Jurkat, Clone E6-1 (cell line): ENCODE measurements at regions not wholly inside any gene's neighbourhood (a gene's known extent, or its start where the extent isn't known, plus 50 kb on each side); places are given as distances from the start of the nearest gene placed in this dataset.

Source experiments
- DNase-seq: peaks from one replicate; pipeline ENCODE4 v3.0.0-alpha.2; 2011; ENCODE audit warnings: low read depth, low spot score
- H3K4me3 ChIP-seq: 2 replicates; pipeline ENCODE4 v1.5.1; 2011; ENCODE audit warnings: mild to moderate bottlenecking, low read length, control low read depth, moderate library complexity

DNA sequence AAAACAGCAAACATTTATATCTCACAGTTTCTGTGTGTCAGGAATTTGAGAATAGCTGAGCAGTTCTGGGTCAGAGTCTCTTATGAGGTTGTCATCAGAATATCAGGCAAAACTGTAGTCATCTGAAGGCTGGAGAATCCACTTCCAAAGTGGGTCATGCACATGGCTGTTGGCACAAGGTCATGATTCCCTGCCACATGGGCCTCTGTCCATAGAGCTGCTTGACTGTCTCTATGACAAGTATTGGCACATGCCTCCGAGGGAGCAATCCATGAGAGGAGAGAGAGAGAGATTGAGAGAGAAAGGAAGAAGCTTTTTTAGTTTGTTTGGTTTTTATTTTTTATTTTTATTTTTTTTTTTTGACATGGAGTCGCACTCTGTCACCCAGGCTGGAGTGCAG is 101.8 kb upstream of the DDX18 start:
- H3K4me3 ChIP-seq: no peak overlapping the region
- DNase-seq: no peak

DNA sequence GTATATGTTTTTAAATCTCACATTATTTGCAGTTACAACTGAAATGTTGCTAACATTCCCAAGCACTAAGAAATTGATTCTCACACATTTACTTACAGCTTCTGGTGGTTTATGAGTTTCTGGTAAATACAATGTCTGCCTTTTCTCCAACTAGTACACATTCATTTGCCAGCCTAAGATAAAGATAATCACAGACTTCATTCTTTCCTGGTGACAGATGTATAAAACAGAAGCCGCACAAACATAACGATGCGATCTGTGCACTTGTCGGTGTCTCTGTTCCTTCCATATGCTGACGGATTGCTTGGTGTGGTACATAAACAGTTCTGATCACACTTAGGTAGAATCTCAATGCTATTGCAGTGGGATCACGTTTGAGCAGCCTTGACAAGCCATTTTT is 100.4 kb upstream of the DDX18 start:
- no peak overlapping the region for H3K4me3 ChIP-seq
- DNase-seq: no peak

DNA sequence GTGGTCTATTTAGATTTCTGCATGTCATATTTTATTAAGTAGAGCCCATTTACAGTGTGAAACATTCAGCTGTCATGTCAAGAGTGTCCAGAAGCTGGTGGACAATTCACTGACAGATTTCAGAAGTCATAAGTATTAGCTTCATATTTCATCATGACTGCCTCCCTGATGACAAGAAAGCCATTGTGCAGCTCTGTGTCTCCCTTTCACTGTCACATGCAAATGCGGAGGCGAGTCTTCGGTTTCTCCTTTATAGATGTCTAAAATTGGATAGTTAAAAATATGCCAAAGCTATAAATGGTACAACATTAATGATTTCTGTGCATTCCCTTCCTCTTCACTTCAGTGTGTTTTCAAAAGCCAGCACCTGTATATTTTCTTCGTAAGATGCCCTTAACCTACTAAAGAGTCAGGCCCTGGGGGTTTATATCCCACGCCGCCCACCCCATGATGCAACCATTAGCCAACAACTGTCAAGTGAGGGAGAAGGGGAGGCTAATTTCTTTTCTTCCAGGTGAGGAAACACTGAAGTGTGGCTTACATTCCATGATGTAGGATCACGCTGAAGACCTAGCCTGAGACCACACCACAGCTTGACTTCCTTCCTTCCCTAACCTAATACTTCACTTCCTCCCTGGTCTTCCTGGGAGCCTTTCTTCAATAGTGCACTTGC is 99.6 kb upstream of the DDX18 start:
- no peak overlapping the region for H3K4me3 ChIP-seq
- DNase-seq: no peak

DNA sequence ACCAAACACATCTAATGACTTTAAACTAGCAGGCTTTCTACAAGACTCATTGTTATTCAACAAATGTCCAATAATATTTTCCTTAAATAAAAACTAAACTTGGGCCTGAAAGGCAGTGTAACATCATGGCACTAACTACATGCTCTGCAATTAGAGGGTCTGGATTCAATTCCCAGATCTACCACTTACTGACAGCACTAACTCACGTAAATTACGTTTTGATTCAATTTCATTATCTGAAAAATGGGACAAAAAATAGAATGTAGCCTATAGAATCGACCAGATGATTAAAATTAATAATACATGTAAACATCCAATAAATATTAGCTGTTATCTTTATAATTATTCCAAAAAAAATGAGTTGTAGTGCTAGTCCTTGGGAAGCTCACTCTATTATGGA is 98.0 kb upstream of the DDX18 start:
- H3K4me3 ChIP-seq: no peak overlapping the region
- DNase-seq: no peak

DNA sequence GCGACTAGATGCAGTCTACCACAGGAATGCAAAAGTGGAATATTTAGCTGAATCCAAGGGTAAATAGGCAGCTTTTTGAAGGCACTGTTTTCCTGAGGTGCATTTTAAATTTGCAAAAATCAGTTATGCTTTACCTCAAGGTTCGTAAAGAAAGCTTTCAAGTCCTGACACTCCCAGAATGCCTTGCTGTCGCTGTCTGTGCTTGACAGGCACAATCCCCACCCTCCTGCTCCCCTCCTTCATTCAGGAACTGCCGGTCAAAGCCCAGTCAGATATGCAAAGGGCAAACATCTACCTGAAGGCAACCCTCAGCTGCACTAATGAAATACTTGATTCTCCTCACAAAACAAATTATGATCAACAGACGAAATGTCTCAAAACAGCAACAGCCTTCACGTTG is 97.4 kb upstream of the DDX18 start:
- no peak for DNase-seq

DNA sequence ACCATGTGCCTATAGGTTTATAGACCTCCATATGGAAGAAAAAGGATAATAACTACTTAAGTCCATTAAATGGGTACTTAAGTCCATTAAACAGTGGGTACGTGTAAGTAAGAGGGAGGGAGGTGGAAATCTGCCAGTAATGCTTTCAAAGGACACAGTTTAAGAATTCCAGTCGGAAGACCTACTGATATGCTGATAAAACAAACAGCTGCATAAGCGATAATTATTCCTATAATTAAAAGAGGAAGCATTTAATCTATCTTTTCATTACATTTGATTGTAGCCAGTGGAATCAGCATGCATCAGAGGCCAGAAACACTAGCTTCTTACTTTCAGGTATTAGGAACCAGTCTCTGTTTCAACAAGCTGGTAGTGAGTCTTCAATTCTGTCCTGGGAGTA is 96.4 kb upstream of the DDX18 start:
- no peak overlapping the region for H3K4me3 ChIP-seq
- no peak for DNase-seq

More for the DNA sequence above, 97.4 kb upstream of the DDX18 start:
- H3K4me3 ChIP-seq: no peak overlapping the region

DNA sequence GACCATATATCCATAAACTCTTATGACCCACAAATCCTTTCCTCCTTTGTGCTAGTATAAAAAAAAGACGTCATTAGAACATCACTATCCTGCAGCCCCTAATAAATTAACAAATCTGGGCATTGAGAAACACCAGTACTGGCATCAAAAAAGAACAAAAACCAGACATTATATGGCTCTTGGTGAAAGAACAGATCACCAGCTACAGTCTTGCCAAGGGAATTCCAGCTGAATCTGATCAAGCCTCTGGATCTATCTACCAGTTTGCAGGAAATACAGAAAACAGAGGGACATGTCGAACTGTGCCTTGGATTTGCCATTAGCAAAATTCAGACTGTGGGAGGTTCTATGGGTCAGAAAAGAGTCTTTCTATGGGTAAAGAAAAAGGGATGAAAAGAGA is 93.7 kb upstream of the DDX18 start:
- DNase-seq: no peak
- H3K4me3 ChIP-seq: no peak overlapping the region

DNA sequence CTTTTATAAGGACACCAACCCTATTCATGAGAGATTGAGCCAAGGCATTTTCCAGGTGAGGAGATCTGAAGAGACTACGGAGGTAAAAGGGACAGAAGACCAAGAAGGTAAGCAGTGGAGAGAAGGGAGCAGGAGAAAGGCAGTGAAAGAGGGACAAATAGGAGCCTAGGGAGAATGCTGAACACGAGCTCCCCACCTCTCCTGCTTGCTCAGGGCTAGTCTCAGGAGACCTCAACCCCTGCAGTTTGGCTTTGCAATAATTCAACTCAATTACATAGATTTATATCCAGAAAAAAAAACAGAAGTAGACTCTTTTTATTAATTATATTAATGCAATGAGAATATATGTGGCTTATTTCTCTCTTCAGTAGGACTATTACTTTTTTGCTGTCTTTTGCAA is 91.0 kb upstream of the DDX18 start:
- DNase-seq: no peak
- H3K4me3 ChIP-seq: no peak overlapping the region

DNA sequence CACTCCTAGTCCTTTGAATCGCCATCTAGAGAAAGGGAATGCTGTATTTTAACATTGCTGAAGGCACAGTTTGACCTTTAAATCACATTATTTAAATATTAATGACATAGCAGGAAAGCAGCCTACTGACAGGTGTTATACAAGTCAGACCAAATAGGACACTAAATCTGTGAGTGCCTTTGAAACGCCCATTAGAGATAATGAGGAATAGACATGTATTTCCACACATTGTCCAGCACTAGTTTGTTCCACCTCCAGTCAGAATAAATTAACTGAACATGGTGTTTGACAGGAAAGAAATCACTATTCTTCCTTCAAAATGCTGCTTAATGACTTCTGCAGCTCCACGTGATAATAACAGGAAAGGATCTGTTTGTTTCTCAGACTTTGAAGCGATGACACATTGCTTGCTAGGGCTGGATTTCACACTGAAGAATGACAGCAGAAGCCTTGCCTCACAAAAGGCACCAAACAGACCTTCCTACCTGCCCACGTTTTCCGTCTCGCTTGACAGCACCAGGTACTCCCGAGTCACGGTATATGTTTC is 90.5 kb upstream of the DDX18 start:
- no peak for DNase-seq
- no peak overlapping the region for H3K4me3 ChIP-seq

DNA sequence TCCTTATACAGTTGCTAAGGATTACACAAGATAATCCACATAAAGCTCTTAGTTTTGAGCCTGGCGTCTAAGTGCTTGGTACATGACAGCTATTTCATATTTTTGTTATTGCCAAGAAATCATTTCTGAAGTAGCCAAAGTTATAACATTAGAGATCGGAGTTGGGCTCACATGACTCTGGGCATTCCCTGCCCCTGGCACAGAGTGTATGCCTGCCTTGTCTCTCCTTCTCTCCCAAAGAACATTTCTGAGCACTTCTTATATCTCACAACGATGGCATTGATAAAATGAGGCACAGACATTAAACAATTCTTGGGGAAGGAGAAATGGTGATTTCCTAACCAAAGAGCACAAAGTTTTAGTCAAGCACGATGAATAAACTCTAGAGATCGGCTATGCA is 87.7 kb upstream of the DDX18 start:
- DNase-seq: no peak
- no peak overlapping the region for H3K4me3 ChIP-seq

DNA sequence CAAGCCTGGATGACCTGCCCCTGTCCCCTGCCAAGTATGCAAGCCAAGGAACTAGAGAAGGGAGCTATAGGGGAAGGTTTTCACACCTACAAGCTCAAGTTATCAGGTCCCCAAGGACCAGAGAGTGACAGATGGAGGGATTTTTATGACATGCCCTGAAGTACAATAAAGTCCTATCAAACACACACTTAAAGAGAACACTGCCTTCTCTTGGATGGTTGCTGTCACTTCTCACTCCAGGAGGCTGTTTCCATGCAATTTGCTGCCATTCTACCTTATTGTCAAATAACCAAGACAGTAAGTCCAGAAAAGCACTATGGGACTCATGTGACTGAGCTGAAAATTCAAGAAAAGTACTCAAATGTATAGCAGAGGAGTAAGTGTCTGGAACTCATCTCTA is 76.6 kb upstream of the DDX18 start:
- no peak for DNase-seq
- no peak overlapping the region for H3K4me3 ChIP-seq

DNA sequence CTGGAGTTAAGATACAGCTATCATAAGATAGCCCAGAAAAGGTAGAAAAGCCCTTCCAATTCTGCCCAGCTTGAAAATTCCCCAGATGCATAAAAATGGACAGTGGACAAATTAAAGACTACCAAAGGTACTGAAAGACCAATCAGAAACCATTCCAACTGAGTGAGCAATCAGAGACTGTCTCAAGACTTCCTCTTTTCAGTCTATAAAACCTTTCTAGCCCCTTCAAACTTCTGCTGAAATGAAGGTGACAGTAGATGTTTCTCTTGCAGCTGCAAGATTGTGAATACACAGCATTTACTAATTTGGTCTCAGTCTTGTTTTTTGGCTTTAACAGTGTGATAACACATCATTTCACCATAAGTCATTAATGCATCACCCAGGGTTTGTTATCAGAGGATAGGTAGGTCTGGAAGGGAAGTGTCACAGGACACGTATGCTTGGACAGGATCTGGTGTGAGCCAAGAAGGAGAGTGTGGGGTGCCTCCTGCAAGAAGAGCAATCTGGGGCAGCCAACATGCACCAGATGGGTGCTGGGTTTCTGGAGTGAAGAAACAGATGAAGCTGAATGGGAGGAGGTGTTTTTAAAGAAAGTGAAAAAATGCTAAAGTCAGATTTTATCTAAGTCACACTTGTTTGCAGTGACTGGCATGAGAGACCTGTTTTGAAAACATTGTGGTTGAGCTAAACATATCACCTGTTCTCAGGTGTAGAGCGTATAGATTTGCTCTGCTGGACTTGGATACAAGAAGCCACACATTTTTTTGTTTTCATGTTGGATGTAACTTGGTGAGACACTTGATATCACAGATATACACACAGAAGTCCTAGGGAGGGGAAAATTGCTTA is 75.3 kb upstream of the DDX18 start:
- H3K4me3 ChIP-seq: no peak overlapping the region
- no peak for DNase-seq

DNA sequence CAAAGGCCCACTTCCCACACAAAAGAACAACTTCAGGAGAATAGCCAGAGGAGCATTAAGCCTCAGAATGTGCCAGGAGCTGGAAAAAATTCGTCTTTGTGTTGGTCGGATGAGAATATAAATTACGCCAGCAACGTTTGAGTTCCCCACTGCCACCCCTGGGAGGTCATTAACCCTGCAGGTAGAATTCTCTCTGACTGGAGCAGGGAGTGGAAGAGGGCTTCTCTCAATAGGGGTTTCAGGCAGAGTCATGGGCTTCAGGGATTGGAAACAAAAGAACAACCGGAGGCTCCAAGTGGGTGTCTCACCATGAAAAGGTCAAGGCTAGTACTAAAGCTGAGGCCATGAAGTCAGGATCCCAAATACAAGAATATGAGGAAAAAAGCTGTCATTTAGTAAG is 69.0 kb upstream of the DDX18 start:
- no peak for DNase-seq
- no peak overlapping the region for H3K4me3 ChIP-seq

DNA sequence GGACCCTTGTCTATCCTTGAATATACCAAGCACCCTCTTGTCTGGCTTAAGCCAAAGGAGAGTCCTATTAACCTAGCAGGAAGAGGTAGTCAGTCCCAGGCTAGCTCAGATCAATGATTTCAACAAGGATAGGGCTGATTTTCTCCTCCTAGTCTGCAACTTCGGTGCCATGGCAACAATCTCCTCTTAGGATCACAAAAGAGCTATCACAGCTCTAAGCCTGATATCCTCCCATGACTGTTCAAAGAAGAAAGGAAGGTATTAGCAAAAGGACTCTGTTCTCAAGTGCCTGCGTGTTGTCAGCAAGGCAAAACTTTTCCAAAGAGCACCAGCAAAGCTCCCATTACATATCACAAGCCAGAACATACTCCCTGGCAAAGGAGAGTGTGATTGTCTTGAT is 58.7 kb upstream of the DDX18 start:
- DNase-seq: peak; percentile 29
- no peak overlapping the region for H3K4me3 ChIP-seq

DNA sequence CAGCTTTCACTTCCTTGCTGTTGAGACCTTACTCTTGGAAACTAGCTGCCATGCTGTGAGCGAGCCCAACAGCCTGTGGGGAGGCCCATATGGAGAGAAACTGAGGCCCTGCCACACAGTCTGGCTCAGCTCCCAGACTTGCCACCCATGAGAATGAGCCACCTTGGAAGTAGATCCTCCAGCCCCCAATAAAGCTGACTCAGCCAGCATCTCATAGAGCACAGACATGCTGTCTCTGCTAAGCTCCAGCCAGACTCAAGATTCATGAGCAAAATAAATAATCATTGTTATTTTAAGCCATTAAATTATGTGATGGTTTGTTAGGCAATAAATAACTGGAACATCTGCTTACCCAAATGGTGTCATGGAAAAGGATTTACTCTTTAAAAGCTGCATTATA is 53.6 kb upstream of the DDX18 start:
- no peak overlapping the region for H3K4me3 ChIP-seq
- DNase-seq: no peak

DNA sequence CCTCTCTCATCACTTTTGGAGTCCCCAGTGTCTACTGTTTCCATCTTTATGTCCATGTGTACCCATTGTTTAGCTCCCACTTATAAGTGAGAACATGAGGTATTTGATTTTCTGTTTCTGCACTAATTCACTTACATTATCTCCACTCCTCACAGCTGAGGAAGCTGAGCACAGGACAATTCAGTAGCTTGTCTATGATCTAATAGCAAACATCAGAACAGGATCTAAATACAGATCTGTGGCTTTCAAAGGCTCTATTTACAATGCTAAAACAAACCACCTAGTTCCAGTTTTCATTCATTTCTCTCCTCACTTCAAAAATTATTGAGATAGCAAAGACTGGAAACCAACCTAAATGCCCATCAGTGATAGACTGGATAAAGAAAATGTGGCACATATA is 52.0 kb upstream of the DDX18 start:
- no peak for DNase-seq
- no peak overlapping the region for H3K4me3 ChIP-seq

DNA sequence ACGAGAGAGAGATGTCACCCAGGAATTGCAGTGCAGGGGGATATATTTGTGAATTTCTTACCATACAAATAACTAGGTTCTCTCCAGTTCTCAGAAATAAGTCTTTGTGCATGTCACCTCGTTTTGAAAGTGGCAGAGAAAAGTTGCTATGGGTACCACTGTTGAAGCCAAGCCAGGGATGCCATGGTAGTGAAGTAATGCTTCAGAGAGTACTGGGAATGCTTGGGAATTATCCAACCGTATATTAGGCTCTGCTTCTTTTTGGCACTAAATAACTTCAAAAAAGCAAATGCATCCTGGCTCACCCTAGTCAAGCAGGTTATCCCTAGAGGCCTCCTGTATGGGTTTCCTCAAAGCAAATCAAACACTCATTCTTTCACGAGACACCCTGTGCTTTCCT is 50.7 kb upstream of the DDX18 start:
- no peak overlapping the region for H3K4me3 ChIP-seq
- no peak for DNase-seq
